Hippocampal formation (tissue), 2 donors: ENCODE measurements at regions not wholly inside any gene's neighbourhood (a gene's known extent, or its start where the extent isn't known, plus 50 kb on each side); places are given as distances from the start of the nearest gene placed in this dataset.
A peak's percentile ranks its signal among the peaks of the same experiment; 100 is the strongest.

Source experiments
- DNase-seq, 2 donors: peaks; one replicate each; lab custom pipeline; 2025; lab: John Stamatoyannopoulos, UW

- no peak for DNase-seq
These were observed 84.2 kb upstream of the MAPK4 start for GRCh38 chr18:50475538-50476193.

- DNase-seq = no peak
These were observed 67.8 kb upstream of the MAPK4 start for GRCh38 chr18:50492097-50492496.

- no peak for DNase-seq
These were observed 65.3 kb upstream of the MAPK4 start for GRCh38 chr18:50494569-50494968.

- no peak for DNase-seq
These were observed 53.5 kb upstream of the MAPK4 start for GRCh38 chr18:50506362-50506761.

- no peak for DNase-seq
These were observed 52.7 kb upstream of the MAPK4 start for GRCh38 chr18:50507120-50507590.

- DNase-seq = no peak
These were observed 51.7 kb upstream of the MAPK4 start for GRCh38 chr18:50508228-50508627.

GRCh38 chr18:50509012-50509411 is 50.9 kb upstream of the MAPK4 start:
- DNase-seq = peak in 1 of 2 donors; percentile 35
